Tibial nerve (tissue), 4 donors: ENCODE measurements at regions not wholly inside any gene's neighbourhood (a gene's known extent, or its start where the extent isn't known, plus 50 kb on each side); places are given as distances from the start of the nearest gene placed in this dataset.

Source experiments
- CTCF ChIP-seq, 5 experiments: fragments of 200-600 bp in 3 of 5; fragments of 450-650 bp in 2 of 5; sonication (generic) in 3 of 5; IDR thresholded peaks; one replicate each; pipeline ENCODE4 v1.5.1; 2016 to 2019; ENCODE audit warnings: antibody characterized with exemption in 5 of 5, mild to moderate bottlenecking in 3 of 5, moderate library complexity in 2 of 5
- EP300 ChIP-seq, 2 donors: sonication (generic); formaldehyde crosslinking; IDR thresholded peaks; one replicate each; pipeline ENCODE4 v1.6.1; 2017; ENCODE audit warnings: antibody characterized with exemption in 2 of 2, mild to moderate bottlenecking in 1 of 2
- POLR2A ChIP-seq, 2 donors: fragments of 450-650 bp; IDR thresholded peaks; one replicate each; pipeline ENCODE4 v1.6.1; 2017; ENCODE audit warnings: antibody characterized with exemption in 2 of 2, mild to moderate bottlenecking in 2 of 2, moderate library complexity in 2 of 2

- TF ChIP-seq CTCF (IDR thresholded peaks at IDR 0.05) (no peak), POLR2A (IDR thresholded peaks at IDR 0.05) (no peak), EP300 (IDR thresholded peaks at IDR 0.05) (no peak)
Measured at GRCh38 chr6:131488780-131489179, 84.2 kb upstream of the ARG1 start.
